T-helper 2 cell treated with Interferon-gamma antibody and Interleukin-4, amounts not matched to agents 5 μg/mL and 100 μg/mL, for 36 hours (primary cell): ENCODE measurements at regions not wholly inside any gene's neighbourhood (a gene's known extent, or its start where the extent isn't known, plus 50 kb on each side); places are given as distances from the start of the nearest gene placed in this dataset.
A peak's percentile ranks its signal among the peaks of the same experiment; 100 is the strongest.
"Not testable (repeated sequence)": the region's sequence is repeated elsewhere in the genome, so short reads cannot be mapped to it uniquely, and the experiment has no call there.

Source experiments
- DNase-seq: peaks from one replicate; pipeline ENCODE4 v3.0.0; 2021; ENCODE audit warnings: low spot score
- H3K27ac Mint-ChIP-seq: one replicate; pipeline ENCODE4 v1.8.0; 2021; ENCODE audit warnings: mild to moderate bottlenecking, mixed read lengths
- H3K27me3 Mint-ChIP-seq: one replicate; pipeline ENCODE4 v1.8.0; 2021; ENCODE audit warnings: low read depth, mixed read lengths
- H3K36me3 Mint-ChIP-seq: one replicate; pipeline ENCODE4 v1.8.0; 2021; ENCODE audit warnings: low read depth, mixed read lengths
- H3K4me1 Mint-ChIP-seq: one replicate; pipeline ENCODE4 v1.8.0; 2021; ENCODE audit warnings: low read depth, mixed read lengths
- H3K4me3 Mint-ChIP-seq: one replicate; pipeline ENCODE4 v1.8.0; 2022; ENCODE audit warnings: mild to moderate bottlenecking, moderate library complexity, mixed read lengths
- H3K9me3 Mint-ChIP-seq: one replicate; pipeline ENCODE4 v1.8.0; 2021; ENCODE audit warnings: mixed read lengths

DNA sequence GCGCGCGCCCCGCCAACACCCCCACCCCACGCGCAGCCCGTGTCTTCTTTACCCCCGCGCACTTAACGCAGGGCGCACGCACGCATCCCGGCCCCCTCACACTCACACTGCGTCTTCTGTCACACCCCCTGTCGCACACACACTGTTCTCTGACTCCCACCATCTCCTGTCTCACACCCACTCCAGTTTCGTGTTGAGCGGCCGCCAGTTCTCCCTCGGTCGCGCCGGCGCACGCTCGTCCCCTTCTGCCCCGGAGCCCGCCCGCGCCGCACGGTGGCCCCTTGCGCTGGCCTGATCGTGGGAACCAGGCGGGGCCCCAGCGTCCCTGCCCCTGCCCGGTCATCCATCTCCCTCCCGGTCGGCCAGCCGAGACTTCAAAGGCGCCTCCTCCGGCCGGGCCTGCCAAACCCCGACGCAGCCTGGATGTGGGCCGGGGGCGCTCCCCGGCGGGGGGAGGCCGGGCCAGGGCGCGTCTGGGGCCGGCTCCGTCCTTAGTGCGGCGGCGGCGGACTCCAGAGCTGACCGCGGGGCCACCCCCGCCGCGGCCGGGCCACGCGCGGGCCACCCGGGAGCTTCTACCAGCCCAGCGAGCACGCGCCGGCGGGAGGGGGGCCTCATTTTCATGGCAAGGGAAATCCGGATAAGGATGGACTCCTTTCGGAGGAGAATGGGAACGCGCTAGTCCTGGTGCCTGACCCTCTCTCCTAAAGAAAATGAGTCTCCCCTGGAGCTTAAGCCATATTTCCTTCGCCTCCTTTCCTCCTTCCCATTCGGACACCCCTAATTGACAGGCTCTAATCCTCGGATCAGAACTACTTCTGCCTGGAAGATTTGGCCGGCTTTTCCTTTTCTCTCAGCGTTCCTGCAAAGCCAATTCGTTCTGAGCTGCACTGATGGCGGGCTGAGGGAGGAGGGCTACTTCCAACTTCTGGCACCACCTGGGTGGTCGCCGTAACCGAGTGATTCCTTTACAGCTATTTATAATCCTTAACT is 82.0 kb upstream of the HMGA2 start:
- peaks cover 9% of the 10 kb centered on the region for H3K4me1 Mint-ChIP-seq
- H3K9me3 Mint-ChIP-seq, result no peaks in the 10 kb centered on the region
- H3K36me3 Mint-ChIP-seq, result peaks cover 2% of the 10 kb centered on the region
- peak overlapping the region; percentile 49 for H3K27ac Mint-ChIP-seq
- peak overlapping the region; percentile 82 for H3K4me3 Mint-ChIP-seq
- peaks cover 37% of the 10 kb centered on the region for H3K27me3 Mint-ChIP-seq
- peak; percentile 22 for DNase-seq

DNA sequence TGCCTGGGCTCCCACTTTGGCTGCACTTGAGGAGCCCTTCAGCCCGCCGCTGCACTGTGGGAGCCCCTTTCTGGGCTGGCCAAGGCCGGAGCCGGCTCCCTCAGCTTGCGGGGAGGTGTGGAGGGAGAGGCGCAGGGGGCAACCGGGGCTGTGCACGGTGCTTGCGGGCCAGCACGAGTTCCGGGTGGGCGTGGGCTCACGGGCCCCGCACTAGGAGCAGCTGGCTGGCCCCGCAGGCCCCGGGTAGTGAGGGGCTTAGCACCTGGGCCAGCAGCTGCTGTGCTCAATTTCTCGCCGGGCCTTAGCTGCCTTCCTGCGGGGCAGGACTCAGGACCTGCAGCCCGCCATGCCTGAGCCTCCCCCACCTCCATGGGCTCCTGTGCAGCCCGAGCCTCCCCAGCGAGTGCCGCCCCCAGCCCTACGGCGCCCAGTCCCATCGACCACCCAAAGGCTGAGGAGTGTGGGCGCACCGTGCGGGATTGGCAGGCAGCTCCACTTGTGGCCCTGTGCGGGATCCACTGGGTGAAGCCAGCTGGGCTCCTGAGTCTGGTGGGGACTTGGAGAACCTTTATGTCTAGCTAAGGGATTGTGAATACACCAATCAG is 79.9 kb upstream of the HMGA2 start:
- not testable (repeated sequence) for H3K27ac Mint-ChIP-seq, H3K4me1 Mint-ChIP-seq, H3K9me3 Mint-ChIP-seq, DNase-seq, H3K4me3 Mint-ChIP-seq, H3K36me3 Mint-ChIP-seq
- H3K27me3 Mint-ChIP-seq, result peaks cover 39% of the 10 kb centered on the region

- H3K9me3 Mint-ChIP-seq, result no peaks in the 10 kb centered on the region
- no peak for DNase-seq
- no peaks in the 10 kb centered on the region for H3K36me3 Mint-ChIP-seq
- no peak overlapping the region for H3K4me3 Mint-ChIP-seq
- no peak overlapping the region for H3K27ac Mint-ChIP-seq
- no peaks in the 10 kb centered on the region for H3K4me1 Mint-ChIP-seq
- H3K27me3 Mint-ChIP-seq, result peaks cover 39% of the 10 kb centered on the region
Observed at GRCh38 chr12:65747338-65747737, 76.9 kb upstream of the HMGA2 start.

DNA sequence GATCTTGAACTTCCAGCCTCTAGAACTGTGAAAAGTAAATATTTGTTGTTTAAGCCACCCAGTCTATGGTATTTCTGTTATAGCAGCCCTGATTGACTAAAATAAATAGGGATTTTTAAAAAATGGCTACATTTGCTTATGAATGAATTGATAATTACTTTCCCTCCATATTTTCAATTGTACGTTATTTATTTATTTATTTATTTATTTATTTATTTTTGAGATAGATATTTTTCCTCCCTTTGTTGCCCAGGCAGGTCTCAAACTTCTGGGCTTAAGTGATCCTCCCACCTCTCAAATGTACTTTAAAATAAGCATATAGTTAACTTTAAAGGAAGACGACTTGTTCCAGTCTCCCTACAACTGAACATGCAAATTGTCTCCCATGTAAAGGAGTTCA is 76.0 kb upstream of the HMGA2 start:
- no peak overlapping the region for H3K4me3 Mint-ChIP-seq
- no peak for DNase-seq
- peaks cover 34% of the 10 kb centered on the region for H3K27me3 Mint-ChIP-seq
- H3K4me1 Mint-ChIP-seq, result no peaks in the 10 kb centered on the region
- no peak overlapping the region for H3K27ac Mint-ChIP-seq
- no peaks in the 10 kb centered on the region for H3K36me3 Mint-ChIP-seq
- H3K9me3 Mint-ChIP-seq, result no peaks in the 10 kb centered on the region

GRCh38 chr12:65754290-65754689 is 70.0 kb upstream of the HMGA2 start:
- H3K4me3 Mint-ChIP-seq, result no peak overlapping the region
- peaks cover 15% of the 10 kb centered on the region for H3K4me1 Mint-ChIP-seq
- no peaks in the 10 kb centered on the region for H3K36me3 Mint-ChIP-seq
- no peak overlapping the region for H3K27ac Mint-ChIP-seq
- H3K27me3 Mint-ChIP-seq, result peaks cover 31% of the 10 kb centered on the region
- H3K9me3 Mint-ChIP-seq, result no peaks in the 10 kb centered on the region
- no peak for DNase-seq

- H3K36me3 Mint-ChIP-seq, result no peaks in the 10 kb centered on the region
- no peak for DNase-seq
- H3K9me3 Mint-ChIP-seq, result no peaks in the 10 kb centered on the region
- no peak overlapping the region for H3K4me3 Mint-ChIP-seq
- H3K4me1 Mint-ChIP-seq, result peaks cover 15% of the 10 kb centered on the region
- no peak overlapping the region for H3K27ac Mint-ChIP-seq
- H3K27me3 Mint-ChIP-seq, result peaks cover 31% of the 10 kb centered on the region
Observed at GRCh38 chr12:65754744-65755595, 69.3 kb upstream of the HMGA2 start.

DNA sequence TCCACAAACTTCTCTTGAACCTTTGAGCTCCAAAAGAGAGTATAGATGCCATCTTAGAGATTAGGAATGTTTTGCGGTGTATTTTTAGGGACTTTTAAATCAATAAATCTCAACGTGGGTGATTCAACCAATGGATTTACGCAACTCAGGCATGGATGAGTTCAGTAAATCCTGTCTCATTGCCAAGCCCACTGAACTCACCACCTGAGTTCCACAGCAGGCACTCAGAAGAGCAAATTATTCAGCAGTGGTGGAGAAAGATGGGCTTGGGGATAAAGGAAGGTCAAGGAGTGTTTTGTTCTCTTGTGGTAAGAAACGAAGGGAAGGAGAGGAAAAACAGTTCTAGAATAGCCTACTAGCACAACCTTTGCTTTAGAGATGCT is 68.7 kb upstream of the HMGA2 start:
- Mint-ChIP-seq H3K9me3 (no peaks in the 10 kb centered on the region), H3K4me3 (no peak overlapping the region), H3K27ac (no peak overlapping the region), H3K27me3 (peaks cover 34% of the 10 kb centered on the region), H3K36me3 (no peaks in the 10 kb centered on the region), H3K4me1 (peaks cover 15% of the 10 kb centered on the region)
- no peak for DNase-seq

DNA sequence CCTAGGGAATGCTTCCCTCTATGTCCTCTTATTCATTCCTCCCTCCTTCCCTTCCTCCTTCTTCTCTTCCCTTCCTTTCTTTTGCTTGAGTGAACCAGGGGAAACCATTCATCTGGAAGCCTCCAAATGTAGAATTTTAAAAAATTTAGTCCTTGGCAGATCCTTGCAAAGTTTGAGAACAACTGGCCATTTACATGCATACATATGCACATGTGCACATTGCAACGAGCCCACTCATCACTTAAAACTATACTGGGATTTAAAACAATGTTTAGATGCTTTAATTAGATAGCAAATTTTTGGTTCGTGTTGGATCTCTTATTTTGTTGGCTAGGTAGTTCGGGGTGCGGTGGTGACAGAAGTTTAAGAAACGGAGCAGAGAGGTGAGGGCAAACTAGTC is 68.0 kb upstream of the HMGA2 start:
- no peak overlapping the region for H3K4me3 Mint-ChIP-seq
- no peaks in the 10 kb centered on the region for H3K36me3 Mint-ChIP-seq
- DNase-seq, result no peak
- peaks cover 15% of the 10 kb centered on the region for H3K4me1 Mint-ChIP-seq
- H3K27ac Mint-ChIP-seq, result no peak overlapping the region
- no peaks in the 10 kb centered on the region for H3K9me3 Mint-ChIP-seq
- peaks cover 34% of the 10 kb centered on the region for H3K27me3 Mint-ChIP-seq

DNA sequence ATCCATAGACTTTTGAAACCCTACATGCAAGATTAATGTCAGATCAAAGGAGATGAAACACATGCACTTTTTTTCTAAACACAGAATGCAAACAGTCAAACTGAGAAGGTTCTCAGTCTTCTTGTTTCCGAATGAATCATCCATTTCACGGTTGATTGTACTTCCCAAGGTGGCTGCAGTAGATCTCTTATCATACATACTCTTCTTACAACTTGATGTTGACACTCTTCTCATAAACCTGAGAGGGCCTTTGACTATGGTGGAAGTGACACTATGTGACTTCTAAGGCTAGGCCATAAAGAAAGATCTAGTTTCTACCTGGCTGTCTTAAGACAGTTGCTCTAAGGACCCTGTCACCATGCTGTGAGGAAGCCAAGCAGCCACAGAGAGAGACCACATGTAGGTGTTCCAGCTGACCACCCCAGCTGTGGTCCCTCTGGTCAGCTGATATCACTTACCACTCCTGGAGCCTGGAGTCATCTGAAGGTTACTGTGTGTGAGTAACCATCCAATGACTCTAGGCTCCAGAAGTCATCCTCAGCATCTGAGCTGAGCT is 67.2 kb upstream of the HMGA2 start:
- H3K27ac Mint-ChIP-seq, result peak overlapping the region; percentile 27
- peaks cover 34% of the 10 kb centered on the region for H3K27me3 Mint-ChIP-seq
- H3K4me3 Mint-ChIP-seq, result no peak overlapping the region
- peak; percentile 62 for DNase-seq
- H3K9me3 Mint-ChIP-seq, result no peaks in the 10 kb centered on the region
- no peaks in the 10 kb centered on the region for H3K36me3 Mint-ChIP-seq
- peaks cover 15% of the 10 kb centered on the region for H3K4me1 Mint-ChIP-seq

DNA sequence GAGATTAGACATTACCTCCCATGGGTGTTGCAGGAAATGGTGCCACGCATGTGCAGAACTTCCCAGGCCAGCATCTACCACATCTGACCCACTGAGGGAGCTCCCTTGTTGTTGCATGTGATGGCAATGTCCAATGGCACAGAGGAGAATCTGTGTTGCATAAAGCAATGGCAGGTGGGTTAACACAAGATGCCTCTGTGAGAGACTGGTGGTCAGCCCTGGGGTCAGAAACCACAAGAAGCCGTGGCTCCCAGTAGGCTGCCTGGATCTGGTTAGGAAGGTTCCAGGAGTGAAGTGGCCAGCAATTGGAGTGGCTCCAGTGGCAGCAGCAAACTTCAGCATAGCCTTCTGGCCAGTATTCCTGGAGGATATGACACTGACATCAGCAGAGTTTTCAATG is 65.9 kb upstream of the HMGA2 start:
- Mint-ChIP-seq H3K27me3 (peaks cover 37% of the 10 kb centered on the region), H3K36me3 (no peaks in the 10 kb centered on the region), H3K27ac (no peak overlapping the region), H3K9me3 (no peaks in the 10 kb centered on the region), H3K4me1 (peaks cover 15% of the 10 kb centered on the region), H3K4me3 (no peak overlapping the region)
- DNase-seq, result no peak

DNA sequence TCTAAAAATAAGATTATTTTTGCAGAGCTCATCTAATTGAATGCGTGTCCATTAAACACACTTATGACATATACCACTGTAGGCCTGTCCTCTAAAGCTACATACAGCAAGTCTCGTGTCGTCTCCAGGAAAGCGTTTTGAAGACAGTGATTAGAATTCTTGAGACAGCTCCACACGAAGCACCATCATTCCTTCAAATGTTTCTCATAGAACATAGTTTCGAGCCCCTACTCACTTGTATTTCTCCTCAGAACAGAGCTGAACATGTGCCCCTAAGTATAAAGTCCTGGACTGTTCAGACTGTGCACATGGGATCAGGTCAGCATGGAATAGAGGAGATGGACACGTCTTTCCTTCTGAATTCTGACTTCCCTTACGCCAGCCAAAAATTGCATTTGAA is 64.5 kb upstream of the HMGA2 start:
- H3K27me3 Mint-ChIP-seq, result peaks cover 33% of the 10 kb centered on the region
- H3K36me3 Mint-ChIP-seq, result no peaks in the 10 kb centered on the region
- H3K4me3 Mint-ChIP-seq, result no peak overlapping the region
- no peak overlapping the region for H3K27ac Mint-ChIP-seq
- no peak for DNase-seq
- no peaks in the 10 kb centered on the region for H3K9me3 Mint-ChIP-seq
- H3K4me1 Mint-ChIP-seq, result peaks cover 15% of the 10 kb centered on the region

GRCh38 chr12:65761301-65761700 is 63.0 kb upstream of the HMGA2 start:
- H3K36me3 Mint-ChIP-seq, result no peaks in the 10 kb centered on the region
- no peak for DNase-seq
- no peaks in the 10 kb centered on the region for H3K9me3 Mint-ChIP-seq

GRCh38 chr12:65764325-65764724 is 60.0 kb upstream of the HMGA2 start:
- no peak for DNase-seq
- Mint-ChIP-seq H3K27me3 (peaks cover 25% of the 10 kb centered on the region), H3K4me1 (no peaks in the 10 kb centered on the region), H3K36me3 (no peaks in the 10 kb centered on the region), H3K27ac (no peak overlapping the region), H3K9me3 (no peaks in the 10 kb centered on the region), H3K4me3 (no peak overlapping the region)

More at GRCh38 chr12:65761301-65761700, 63.0 kb upstream of the HMGA2 start:
- Mint-ChIP-seq H3K27me3 (peaks cover 21% of the 10 kb centered on the region), H3K4me3 (no peak overlapping the region), H3K27ac (no peak overlapping the region), H3K4me1 (peaks cover 13% of the 10 kb centered on the region)
